ENCODE measurements at regions not wholly inside any gene's neighbourhood (a gene's known extent, or its start where the extent isn't known, plus 50 kb on each side); places are given as distances from the start of the nearest gene placed in this dataset.

DNA sequence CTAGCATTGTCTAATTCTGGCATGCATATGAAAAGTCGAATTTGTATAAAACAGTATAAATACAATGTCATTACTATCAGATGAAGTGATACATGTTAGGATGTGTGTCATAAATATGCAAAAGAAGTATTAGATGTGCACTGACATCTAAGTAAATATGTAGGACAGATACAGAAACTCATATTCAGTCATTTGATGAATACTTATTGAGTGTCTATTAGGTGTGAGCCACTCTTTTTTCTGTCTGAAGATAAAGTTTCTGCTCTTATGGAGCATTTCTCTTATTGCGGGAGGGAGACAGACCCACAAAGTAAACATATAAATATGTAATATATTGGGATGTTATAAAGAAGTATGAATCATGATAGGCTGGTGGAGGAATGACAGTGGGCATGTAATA, 426.6 kb upstream of the B3GALT2 start:
- no TSS peak for BruUV-seq (replicated peaks)
- FAIRE-seq (no peak), ATAC-seq (no peak), DNase-seq (ENCODE audit: low read depth, low spot score) (no peak)
- POLR2A ChIA-PET = no interaction called here
- Histone ChIP-seq H3K9me3 (replicated peaks; ENCODE audit: control insufficient read depth, insufficient read depth, low read length) (no peaks in the 10 kb centered on the region), H3K9ac (ENCODE audit: control insufficient read depth, insufficient read depth, low read length) (no peak overlapping the region), H3K36me3 (ENCODE audit: control insufficient read depth in 2 of 2, insufficient read depth in 2 of 2, low read length in 1 of 2) (no peaks in the 10 kb centered on the region), H3K27me3 (replicated peaks in 1 of 2; ENCODE audit: control insufficient read depth in 2 of 2, insufficient read depth in 2 of 2, low read length in 1 of 2) (no peaks in the 10 kb centered on the region), H3K79me2 (ENCODE audit: control insufficient read depth, insufficient read depth, low read length) (no peaks in the 10 kb centered on the region), H3K27ac (ENCODE audit: control insufficient read depth, insufficient read depth) (no peak overlapping the region), H2AFZ (ENCODE audit: control insufficient read depth, low read depth, low read length) (no peak overlapping the region), H4K20me1 (ENCODE audit: control insufficient read depth, insufficient read depth) (no peaks in the 10 kb centered on the region), H3K4me3 (no peak overlapping the region), H3K4me1 (ENCODE audit: control insufficient read depth, insufficient read depth, low read length) (no peaks in the 10 kb centered on the region), H3K4me2 (ENCODE audit: control insufficient read depth, insufficient read depth) (no peak overlapping the region)
- RAD21 ChIA-PET (ENCODE audit: unreplicated experiment) = no interaction called here
- CTCF ChIA-PET = no interaction called here
- SMC1A ChIA-PET (ENCODE audit: uncharacterized antibody, unreplicated experiment) = no interaction called here
- in situ Hi-C loops (cut with MboI) = no loop called here
- WGBS (ENCODE audit: insufficient coverage, insufficient replicate concordance, low lambda C conversion rate, missing lambda C conversion rate) = 43% methylated on average over 2 of the region's 2 CpGs
- TF ChIP-seq, protein P1, sequence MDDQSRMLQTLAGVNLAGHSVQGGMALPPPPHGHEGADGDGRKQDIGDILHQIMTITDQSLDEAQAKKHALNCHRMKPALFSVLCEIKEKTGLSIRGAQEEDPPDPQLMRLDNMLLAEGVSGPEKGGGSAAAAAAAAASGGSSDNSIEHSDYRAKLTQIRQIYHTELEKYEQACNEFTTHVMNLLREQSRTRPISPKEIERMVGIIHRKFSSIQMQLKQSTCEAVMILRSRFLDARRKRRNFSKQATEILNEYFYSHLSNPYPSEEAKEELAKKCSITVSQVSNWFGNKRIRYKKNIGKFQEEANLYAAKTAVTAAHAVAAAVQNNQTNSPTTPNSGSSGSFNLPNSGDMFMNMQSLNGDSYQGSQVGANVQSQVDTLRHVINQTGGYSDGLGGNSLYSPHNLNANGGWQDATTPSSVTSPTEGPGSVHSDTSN (IDR thresholded peaks at IDR 0.05; ENCODE audit: insufficient replicate concordance, low read depth, low read length) = no peak
- TF ChIP-seq GABPA (IDR thresholded peaks at IDR 0.05; ENCODE audit: low read depth) (no peak), YY1 (IDR thresholded peaks at IDR 0.05; ENCODE audit: low read depth, low read length) (no peak), LARP7 (IDR thresholded peaks at IDR 0.05) (no peak), BCL11A (IDR thresholded peaks at IDR 0.05; ENCODE audit: low read depth, low read length) (no peak), TBL1XR1 (IDR thresholded peaks at IDR 0.05; ENCODE audit: low read depth, low read length) (no peak), JUND (IDR thresholded peaks at IDR 0.05; ENCODE audit: low read depth, low read length) (no peak), TCF12 (IDR thresholded peaks at IDR 0.05; ENCODE audit: low read depth, low read length) (no peak), POLR2A (IDR thresholded peaks at IDR 0.05; ENCODE audit: low read depth, low read length) (no peak), CEBPB (IDR thresholded peaks at IDR 0.05; ENCODE audit: borderline replicate concordance in 1 of 2, low read depth in 2 of 2, low read length in 2 of 2) (no peak), ZBED1 (IDR thresholded peaks at IDR 0.05; ENCODE audit: borderline replicate concordance) (no peak), TAF1 (IDR thresholded peaks at IDR 0.05; ENCODE audit: borderline replicate concordance, low read depth, low read length) (no peak)
- TF ChIP-seq, protein P2, sequence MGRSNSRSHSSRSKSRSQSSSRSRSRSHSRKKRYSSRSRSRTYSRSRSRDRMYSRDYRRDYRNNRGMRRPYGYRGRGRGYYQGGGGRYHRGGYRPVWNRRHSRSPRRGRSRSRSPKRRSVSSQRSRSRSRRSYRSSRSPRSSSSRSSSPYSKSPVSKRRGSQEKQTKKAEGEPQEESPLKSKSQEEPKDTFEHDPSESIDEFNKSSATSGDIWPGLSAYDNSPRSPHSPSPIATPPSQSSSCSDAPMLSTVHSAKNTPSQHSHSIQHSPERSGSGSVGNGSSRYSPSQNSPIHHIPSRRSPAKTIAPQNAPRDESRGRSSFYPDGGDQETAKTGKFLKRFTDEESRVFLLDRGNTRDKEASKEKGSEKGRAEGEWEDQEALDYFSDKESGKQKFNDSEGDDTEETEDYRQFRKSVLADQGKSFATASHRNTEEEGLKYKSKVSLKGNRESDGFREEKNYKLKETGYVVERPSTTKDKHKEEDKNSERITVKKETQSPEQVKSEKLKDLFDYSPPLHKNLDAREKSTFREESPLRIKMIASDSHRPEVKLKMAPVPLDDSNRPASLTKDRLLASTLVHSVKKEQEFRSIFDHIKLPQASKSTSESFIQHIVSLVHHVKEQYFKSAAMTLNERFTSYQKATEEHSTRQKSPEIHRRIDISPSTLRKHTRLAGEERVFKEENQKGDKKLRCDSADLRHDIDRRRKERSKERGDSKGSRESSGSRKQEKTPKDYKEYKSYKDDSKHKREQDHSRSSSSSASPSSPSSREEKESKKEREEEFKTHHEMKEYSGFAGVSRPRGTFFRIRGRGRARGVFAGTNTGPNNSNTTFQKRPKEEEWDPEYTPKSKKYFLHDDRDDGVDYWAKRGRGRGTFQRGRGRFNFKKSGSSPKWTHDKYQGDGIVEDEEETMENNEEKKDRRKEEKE (IDR thresholded peaks at IDR 0.05) = no peak
- TF ChIP-seq, protein P3, sequence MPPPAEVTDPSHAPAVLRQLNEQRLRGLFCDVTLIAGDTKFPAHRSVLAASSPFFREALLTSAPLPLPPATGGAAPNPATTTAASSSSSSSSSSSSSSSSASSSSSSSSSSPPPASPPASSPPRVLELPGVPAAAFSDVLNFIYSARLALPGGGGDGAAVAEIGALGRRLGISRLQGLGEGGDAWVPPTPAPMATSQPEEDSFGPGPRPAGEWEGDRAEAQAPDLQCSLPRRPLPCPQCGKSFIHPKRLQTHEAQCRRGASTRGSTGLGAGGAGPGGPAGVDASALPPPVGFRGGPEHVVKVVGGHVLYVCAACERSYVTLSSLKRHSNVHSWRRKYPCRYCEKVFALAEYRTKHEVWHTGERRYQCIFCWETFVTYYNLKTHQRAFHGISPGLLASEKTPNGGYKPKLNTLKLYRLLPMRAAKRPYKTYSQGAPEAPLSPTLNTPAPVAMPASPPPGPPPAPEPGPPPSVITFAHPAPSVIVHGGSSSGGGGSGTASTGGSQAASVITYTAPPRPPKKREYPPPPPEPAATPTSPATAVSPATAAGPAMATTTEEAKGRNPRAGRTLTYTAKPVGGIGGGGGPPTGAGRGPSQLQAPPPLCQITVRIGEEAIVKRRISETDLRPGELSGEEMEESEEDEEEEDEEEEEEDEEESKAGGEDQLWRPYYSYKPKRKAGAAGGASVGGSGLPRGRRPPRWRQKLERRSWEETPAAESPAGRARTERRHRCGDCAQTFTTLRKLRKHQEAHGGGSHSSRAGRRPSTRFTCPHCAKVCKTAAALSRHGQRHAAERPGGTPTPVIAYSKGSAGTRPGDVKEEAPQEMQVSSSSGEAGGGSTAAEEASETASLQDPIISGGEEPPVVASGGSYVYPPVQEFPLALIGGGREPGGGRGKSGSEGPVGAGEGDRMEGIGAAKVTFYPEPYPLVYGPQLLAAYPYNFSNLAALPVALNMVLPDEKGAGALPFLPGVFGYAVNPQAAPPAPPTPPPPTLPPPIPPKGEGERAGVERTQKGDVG (CRISPR knock-in tag; IDR thresholded peaks at IDR 0.05) = no peak
- intact Hi-C loops (cut with micrococcal nuclease; ENCODE audit: unreplicated experiment) = no loop called here
